HT1080 (cell line): ENCODE measurements at regions not wholly inside any gene's neighbourhood (a gene's known extent, or its start where the extent isn't known, plus 50 kb on each side); places are given as distances from the start of the nearest gene placed in this dataset.
A peak's percentile ranks its signal among the peaks of the same experiment; 100 is the strongest.

Source experiments
- DNase-seq: peaks from one replicate; pipeline ENCODE4 v3.0.0-alpha.2; 2015; ENCODE audit warnings: low read depth

DNA sequence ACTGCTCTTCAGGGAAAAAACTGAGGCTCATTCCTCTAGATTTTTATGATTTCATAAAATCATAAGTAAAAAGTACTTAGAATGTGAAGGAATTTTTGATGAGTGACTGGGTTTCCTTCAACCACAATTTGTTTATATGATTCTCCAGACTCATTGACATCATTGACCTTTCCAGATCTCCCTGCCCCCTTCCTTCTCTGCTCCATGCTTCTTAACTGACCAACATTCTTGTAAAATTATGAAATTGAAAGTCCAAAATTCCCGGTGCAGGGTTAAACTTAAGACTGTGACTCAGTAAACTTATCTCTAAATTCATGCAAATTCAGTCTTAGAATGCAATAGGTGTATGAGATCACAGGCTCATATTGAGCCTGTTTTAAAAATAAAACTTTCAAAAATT, 648.9 kb downstream of the TDRD15 start:
- no peak for DNase-seq

DNA sequence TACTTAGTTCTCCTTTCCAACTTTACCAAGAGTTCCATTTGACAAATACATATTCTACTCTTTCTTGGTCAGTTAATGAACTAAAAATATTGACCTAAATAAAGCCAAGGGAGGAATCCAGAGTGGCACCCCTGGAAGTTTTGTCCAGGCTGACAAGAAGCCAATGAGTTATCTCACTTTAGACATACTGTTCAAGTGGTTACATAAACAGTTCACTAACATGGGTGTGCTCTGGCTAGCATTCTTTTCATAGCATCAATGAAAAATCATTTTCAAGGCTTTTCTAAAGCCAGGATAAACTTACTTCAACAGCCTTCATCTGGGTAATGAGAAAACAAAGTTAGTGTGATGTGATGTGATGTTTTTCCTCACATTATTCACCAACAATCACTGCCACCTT, 649.4 kb downstream of the TDRD15 start:
- DNase-seq, result no peak

DNA sequence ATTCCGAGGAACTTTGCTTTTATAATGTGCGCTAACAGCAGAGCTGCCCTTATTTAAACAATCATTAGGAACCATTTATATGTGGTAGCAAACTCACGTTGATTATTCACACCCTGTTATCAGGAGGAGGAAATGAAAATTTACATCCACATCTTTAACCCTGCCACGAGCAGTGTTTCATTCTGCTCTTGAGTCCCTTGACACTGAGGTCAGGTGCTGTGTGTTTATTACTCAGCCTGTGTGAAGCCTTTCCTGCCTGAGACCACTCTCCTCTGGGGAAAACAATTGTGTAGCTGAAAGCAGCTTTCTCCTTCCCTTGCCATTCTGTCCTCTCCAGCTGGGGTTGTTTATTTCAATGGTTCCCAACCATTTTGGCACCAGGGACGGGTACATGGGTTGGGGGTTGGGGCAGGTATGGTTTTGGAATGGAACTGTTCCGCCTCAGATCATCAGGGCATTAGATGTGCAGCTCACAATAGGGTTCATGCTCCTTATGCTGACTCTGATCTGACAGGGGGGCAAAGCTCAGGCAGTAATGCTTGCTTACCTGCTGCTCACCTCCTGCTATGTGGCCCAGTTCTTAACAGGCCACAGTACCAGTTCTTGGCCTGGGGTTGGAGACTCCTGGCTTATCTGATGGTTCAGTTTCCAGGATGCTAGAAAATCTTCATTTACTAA, 651.1 kb downstream of the TDRD15 start:
- no peak for DNase-seq

DNA sequence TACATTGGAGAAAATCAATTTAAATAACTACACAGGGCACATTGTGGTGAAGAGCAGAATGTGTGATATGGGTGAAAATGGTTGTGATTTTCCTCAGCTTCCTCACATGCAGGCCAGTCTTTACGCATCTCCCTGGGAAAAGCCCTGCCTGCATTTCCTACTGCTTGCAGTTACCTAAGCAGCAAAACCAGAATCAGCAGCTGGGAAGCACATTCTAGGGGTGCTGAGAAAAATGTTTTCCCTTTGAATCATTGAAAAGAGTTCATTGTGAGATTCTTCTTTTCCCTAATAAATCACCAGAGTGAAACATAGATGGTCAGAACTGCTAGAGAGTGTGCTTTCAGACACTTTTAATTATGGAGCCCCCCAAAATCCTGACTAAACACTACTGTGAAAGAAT, 656.0 kb downstream of the TDRD15 start:
- DNase-seq, result no peak

DNA sequence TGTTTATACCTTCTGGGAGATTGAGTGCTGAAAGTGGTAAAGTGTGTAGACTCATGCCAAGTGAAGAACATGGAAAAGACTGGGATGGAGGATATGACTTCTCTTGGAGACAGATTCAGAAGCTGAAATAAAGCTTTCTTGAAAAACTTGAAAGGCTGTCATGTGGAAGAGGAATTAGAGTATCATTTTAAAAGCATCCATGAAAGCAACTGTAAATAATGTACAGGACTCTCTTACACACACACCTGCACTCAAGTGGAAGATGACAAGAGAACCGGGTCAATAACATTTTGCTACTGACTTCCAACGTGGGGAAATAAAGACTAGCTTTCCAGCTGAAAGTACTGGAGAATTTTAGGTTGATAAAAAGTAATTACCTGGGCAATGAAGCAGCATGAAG, 658.2 kb downstream of the TDRD15 start:
- DNase-seq, result no peak

DNA sequence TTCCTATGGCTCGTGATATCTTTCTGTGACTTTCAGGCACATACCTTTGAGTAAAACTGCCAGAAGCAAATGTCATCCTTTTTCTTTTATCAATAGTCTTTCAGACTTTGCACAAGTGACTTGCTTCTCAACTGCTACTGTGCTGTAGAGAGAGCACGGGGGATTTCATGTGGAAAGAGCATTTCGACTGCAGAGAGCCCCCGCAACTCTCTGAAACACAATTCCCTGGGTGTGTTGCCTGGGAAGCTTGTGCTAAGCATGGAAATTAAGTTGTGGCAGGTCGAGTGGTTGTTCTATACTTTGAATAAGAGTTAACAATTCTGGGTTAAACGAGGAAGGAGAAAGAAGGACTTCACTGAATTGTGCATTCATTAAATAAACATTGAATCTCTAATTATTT, 659.1 kb downstream of the TDRD15 start:
- DNase-seq, result no peak

DNA sequence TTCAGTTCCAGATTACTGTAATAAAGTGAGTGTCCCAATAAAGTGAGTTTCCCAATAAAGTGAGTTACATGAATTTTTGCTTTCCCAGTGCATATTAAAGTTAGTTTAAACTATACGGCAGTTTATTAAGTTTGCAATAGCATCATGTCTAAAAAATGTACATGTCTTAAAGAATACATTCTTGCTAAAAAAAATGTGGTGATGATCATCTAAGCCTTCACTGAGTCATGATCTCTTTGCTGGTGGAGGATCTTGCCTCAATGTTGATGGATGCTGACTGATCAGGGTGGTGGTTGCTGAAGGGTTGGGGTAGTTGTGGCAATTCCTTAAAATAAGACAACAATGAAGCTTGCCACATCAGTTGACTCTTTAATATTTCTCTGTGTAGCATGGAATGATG, 664.2 kb downstream of the TDRD15 start:
- DNase-seq, result no peak

DNA sequence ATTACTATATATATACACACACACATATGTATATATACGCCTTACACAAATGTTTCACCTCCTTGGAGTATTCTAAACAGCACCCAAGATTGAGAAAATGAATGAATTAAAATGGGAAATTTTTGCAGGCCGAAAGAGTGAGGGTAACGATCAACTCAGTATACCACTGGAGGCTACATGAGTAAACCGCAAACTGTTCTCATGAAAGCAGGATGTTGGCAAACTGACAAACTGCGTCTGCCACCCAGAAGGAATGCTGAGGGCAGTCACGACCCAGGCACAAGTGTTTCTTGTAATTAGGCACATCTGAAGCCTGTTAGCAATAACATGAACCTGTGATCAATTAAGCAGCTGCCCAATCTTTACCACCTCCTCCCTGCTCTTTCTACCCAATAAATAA, 666.5 kb downstream of the TDRD15 start:
- peak; percentile 29 for DNase-seq

DNA sequence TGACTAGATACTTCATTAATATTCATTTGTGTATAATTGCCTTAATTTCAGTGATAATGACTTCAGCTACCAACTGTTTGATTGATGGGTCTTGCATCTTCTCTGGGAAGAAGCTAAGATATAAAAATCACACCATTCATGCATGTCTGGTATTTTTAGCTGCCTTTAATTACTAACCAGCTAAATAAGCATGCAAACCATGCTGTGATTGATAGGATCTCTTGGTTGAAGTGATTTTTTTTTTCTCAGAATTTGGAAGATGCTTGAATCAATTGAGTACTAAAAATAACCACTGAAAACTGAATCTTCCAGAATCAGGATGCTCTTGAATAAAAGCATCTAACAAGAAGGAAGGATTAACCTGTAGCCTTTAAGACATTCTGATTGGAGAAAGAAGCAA, 668.8 kb downstream of the TDRD15 start:
- DNase-seq, result no peak

DNA sequence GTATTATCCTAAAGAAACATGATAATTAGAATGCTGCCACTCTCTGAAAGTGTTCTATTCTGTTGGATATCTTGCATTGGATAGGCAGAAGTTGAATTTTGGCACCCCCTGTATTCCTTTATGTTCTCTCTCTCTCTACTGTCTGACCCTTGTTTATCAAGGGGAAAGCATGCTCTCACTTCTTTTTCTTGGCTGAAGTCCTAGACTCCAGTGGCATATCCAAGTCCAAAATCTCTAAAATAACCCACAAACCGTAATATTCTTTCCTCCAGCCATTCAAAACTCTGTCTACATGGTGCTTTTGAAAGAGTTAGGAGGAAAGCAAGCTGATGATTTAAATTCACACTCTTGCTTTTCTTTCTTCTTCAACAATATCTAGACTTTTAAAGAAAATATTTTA, 669.7 kb downstream of the TDRD15 start:
- DNase-seq, result no peak

DNA sequence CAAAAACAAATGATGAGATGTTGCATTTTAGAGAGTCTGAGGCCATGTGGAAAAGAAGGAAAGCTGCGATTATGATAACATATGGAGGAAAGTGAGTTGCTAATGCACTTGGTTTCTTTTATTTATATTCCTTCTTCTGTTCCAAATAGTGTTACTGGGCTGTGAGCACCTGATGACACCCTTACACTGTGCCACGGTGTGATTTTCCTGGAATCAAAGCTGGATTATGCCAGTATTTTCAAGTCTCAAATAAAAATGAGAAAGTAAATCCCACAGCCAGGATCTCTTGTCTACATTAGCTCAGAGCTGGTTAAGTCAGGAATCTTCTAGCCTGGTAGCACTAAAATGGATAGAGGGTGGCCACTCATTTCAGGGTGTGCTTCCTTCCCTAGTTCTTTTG, 670.8 kb downstream of the TDRD15 start:
- DNase-seq, result no peak

DNA sequence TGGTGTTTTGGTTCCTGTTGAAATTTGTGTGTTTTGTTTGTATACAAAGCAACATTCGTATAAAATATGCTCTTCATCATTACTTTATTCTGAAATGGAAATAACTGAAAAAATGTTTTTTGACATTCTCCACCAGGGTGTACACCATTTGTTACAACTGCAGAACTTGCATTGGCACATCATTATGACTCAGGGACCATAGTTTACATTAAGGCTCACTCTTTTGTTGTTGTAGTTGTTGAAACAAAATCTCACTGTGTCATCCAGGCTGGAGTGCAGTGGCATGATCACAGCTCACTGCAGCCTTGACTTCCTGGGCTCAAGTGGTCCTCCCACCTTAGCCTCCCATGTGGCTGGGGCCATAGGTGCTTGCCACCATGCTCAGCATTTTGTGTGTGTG, 676.6 kb downstream of the TDRD15 start:
- no peak for DNase-seq

DNA sequence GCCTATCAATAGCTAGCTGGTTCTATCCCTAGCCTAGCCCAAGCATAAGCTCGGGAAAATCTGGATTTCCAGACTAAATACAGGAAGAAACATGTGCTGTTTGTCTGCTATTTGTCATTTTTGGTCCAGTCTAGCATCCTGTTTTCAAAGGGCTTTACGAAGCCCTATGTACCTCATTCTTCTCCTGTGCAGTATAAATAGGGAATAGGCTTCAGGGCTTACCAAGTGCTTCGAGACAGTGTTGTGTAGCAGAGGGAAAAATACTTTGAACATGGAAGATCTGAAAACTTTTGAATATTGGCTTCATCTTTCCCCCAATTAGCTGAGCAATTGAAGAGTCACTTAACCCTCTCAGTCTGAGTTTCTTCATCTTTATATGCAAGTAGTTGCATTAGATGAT, 679.8 kb downstream of the TDRD15 start:
- DNase-seq, result no peak

DNA sequence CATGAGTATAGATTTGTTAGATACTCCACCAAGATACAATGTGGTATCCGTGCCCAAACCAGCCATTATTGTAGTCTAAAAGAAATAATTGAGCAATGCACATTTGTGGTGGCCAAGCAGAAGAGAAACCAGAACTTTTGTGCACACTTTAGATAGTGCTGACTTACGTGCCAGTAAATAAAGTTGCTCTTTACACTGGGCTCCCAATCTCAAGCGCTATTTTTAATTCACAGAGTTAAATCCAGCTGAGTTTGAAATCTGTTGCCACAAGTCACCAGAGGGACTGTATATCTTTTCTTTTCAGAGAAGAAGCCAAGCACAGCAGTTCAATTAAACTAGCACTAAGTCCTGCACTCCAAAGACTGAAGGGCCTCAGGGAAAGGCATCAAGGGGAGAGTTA, 680.4 kb downstream of the TDRD15 start:
- DNase-seq, result no peak

DNA sequence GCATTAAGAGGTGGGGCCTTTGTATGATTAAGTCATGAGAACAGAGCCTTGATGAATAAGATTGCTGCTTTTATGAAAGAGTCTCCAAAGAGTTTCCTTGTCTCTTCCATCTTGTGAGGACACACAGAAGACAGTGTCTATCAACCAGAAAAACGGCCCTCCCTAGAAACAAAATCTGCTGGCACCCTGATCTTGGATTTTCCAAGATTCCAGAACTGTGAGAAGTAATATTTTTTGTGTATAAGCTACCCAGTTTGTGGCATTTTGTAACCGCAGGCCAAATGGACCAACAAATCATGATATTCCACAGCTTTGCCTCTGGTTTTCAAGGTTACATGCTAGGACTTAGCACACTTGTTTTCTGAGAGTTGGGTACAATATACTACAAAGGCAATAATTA, 687.8 kb downstream of the TDRD15 start:
- DNase-seq, result no peak

DNA sequence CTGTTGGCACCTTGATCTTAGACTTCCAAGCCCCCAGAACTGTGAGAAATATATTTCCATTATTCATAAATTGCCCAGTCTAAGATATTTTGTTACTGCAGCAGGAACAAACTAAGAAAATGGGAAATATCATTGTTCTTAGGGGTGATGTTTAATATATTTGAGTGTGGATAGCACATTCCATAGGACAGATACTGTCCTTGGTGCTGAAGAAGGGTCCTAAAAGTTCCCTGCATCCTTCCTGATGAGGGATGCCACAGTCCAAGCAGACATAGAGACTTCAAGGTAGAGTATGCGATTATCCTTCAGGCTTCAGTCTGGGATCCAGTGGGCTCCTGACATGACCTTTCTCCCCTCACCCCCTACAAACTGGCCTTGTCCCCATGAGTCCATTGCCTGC, 689.0 kb downstream of the TDRD15 start:
- DNase-seq, result no peak

DNA sequence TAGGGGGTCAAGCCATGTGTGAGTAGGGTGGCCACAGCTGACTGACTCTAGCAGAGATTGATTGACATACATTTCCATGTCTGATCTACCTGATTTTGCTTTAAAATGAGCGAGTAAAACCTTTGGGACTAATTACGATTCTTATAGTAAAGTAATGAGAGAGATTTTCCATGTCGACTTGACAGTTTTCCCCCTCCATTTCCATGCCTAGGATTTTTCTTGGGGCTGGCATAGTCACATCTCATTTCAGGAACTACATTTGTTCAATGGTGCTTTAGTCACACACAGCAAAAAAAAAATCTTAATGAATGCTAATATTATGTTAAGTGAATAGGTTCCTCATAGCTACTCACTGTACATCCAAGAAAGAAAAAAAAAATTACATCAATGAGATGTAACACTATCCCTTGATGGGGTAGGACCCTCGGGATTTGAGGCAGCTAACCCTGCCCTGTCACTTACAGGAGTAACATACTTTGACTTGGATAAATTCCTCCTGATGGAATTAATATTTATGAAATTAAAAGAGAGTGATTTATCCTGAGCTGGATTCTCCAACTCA, 690.9 kb downstream of the TDRD15 start:
- no peak for DNase-seq

DNA sequence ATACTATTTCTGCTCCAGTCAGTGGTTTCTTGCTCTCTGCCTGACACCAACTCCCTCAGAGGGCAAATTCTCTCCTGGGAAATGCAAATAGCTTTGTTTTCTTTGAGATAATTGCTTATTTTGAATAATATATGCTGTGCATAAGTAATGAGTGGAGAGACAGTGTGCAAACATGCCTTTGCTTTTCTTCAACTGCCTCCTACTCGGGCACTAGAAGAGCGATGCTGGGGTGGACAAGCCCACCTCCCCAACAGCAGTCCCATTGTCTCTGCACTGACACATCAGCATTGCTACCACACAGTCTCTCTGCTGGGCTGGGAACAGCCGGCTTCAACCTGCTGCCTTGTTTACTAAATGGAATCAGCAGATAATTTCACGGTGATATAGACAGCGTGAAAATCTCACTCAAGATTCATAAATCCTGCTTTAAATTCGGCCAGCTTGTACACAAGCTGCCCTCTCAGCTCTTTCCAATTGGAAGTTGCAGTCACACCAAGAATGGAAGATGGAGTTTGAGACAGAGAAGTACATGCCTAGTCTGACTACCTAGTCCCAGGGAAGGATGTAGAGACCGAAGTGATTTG, 694.5 kb downstream of the TDRD15 start:
- no peak for DNase-seq

DNA sequence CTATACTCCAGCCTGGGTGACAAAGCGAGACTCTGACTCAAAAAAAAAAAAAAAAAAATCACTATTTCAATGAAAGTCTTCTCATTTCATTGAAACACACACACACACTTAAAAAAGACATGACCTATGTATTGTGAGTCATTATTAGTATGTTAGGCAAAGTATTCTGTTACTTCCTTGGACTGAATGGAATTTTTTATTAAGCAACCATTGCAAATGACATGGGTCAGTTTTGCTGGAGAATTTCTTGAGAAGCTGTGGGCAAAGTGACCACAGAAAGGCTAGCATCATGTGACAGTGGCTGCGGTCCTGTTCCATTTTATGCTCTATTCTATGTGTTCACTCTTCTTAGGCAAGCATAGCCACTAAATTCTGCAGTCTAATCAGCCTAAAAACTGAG, 695.7 kb downstream of the TDRD15 start:
- peak; percentile 51 for DNase-seq

DNA sequence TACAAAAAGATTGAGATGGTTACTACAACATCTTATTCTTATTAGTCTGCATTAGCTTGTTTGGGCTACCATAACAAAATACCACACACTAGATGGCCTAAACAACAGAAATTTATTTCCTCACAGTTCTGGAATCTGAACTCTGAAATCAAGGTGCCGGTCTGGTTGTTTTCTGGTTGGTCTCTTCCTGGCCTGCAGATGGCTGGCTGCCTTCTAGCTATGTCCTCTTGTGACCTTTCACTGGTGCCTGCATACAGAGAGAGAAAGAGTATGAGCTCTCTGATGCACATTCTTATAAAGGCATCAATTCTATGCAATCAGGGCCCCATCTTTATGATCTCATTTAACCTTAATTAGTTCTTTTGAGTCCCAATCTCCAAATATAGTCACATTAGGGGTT, 696.5 kb downstream of the TDRD15 start:
- DNase-seq, result no peak

DNA sequence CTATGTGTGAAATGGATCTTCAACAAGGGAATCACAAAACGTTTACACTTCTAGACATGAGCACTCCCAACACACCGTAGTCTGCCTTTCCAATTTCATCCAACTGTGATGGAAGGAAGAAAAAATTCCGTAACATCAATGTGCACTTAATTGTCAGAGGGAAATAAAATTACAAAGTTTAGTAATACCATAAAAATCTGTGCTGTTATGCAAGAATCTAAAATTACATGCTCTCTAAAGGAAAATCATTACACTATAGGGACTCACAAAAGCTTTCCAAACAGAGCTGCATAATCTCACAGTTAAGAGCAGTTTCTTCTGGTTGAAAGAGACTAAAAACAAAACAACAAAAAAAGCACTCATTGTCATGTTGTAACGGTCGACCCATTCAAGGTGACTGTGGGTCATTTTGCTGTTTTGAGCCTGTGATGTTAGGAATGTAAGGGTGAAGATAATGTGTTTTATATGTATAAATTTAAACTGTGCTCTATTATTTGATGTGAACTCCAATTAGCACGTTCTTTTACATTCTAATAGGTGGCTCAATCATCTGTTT, 698.0 kb downstream of the TDRD15 start:
- DNase-seq, result no peak

DNA sequence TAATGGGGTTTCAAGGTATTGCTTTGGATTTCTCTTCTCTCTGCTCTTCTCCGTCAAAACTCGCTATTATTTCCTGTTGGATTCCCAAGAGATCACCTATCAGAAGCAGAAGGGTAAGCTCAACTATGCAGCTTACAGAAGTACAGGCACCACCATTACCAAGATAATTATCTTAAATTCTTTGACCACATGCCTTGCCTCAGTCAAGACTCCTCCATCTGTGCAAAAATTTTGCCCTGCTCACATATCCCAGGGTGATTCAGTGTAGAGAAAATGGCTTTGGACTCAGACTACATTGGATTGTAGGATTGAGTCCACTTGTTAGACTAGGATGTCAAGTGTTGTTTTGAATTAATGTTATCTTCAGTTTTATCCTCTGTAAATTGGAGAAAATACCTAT, 698.7 kb downstream of the TDRD15 start:
- no peak for DNase-seq

DNA sequence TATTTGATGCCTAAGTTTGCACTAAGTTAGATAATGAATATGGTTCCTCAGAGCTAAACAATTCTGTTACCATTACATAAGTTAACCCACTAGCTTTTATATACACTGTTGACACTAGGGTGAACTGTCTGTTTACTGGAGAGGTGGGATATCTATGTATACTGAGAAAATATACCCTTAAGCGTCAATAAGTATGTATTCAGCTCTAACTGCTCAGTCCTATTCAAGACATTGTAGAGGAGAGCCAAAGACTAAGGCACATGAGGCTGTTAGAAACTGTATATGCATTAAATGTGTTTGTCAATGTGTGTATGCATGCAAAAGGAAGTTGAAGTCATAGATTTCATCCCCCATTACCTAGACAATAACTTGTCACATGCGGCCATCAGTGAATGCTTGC, 710.0 kb downstream of the TDRD15 start:
- no peak for DNase-seq
